ENCODE measurements at regions not wholly inside any gene's neighbourhood (a gene's known extent, or its start where the extent isn't known, plus 50 kb on each side); places are given as distances from the start of the nearest gene placed in this dataset.

- TF ChIP-seq CSDC2 (CRISPR knock-in tag; IDR thresholded peaks at IDR 0.05) (no peak), ZC3H10 (CRISPR knock-in tag; IDR thresholded peaks at IDR 0.05) (no peak), TCF4 (CRISPR knock-in tag; IDR thresholded peaks at IDR 0.05; ENCODE audit: borderline replicate concordance) (no peak), ARNTL (CRISPR knock-in tag; IDR thresholded peaks at IDR 0.05; ENCODE audit: borderline replicate concordance, low read depth) (no peak), ZNF8 (CRISPR knock-in tag; IDR thresholded peaks at IDR 0.05) (no peak)
- ATAC-seq: no peak
Observed at GRCh38 chr5:106737111-106737510, 933.6 kb downstream of the EFNA5 start.

GRCh38 chr5:106732624-106733023 is 938.1 kb downstream of the EFNA5 start:
- TF ChIP-seq ESRRG (CRISPR knock-in tag; IDR thresholded peaks at IDR 0.05) (no peak), PPARA (CRISPR knock-in tag; IDR thresholded peaks at IDR 0.05; ENCODE audit: borderline replicate concordance) (no peak), RARB (CRISPR knock-in tag; IDR thresholded peaks at IDR 0.05) (no peak), POU6F1 (CRISPR knock-in tag; IDR thresholded peaks at IDR 0.05; ENCODE audit: borderline replicate concordance, low read depth) (no peak), PATZ1 (CRISPR knock-in tag; IDR thresholded peaks at IDR 0.05; ENCODE audit: borderline replicate concordance) (no peak)
- ATAC-seq: no peak

- TF ChIP-seq ISL1 (CRISPR knock-in tag; IDR thresholded peaks at IDR 0.05): no peak
- no peak for TF ChIP-seq OSR1 (CRISPR knock-in tag; IDR thresholded peaks at IDR 0.05)
- TF ChIP-seq RARB (CRISPR knock-in tag; IDR thresholded peaks at IDR 0.05): no peak
- TF ChIP-seq GLIS3 (CRISPR knock-in tag; IDR thresholded peaks at IDR 0.05): no peak
- no peak for TF ChIP-seq ZNF8 (CRISPR knock-in tag; IDR thresholded peaks at IDR 0.05)
- TF ChIP-seq ZFP3 (CRISPR knock-in tag; IDR thresholded peaks at IDR 0.05): no peak
- no peak for TF ChIP-seq CSDC2 (CRISPR knock-in tag; IDR thresholded peaks at IDR 0.05)
- no peak for TF ChIP-seq CREB5 (CRISPR knock-in tag; IDR thresholded peaks at IDR 0.05; ENCODE audit: low read depth)
- TF ChIP-seq BACH2 (CRISPR knock-in tag; IDR thresholded peaks at IDR 0.05; ENCODE audit: borderline replicate concordance): no peak
- TF ChIP-seq TCF4 (CRISPR knock-in tag; IDR thresholded peaks at IDR 0.05; ENCODE audit: borderline replicate concordance): no peak
- no peak for TF ChIP-seq ZNF70 (CRISPR knock-in tag; IDR thresholded peaks at IDR 0.05)
- TF ChIP-seq PPARA (CRISPR knock-in tag; IDR thresholded peaks at IDR 0.05; ENCODE audit: borderline replicate concordance): no peak
- no peak for TF ChIP-seq ARNTL (CRISPR knock-in tag; IDR thresholded peaks at IDR 0.05; ENCODE audit: borderline replicate concordance, low read depth)
- no peak for TF ChIP-seq PATZ1 (CRISPR knock-in tag; IDR thresholded peaks at IDR 0.05; ENCODE audit: borderline replicate concordance)
- no peak for TF ChIP-seq SNAI2 (CRISPR knock-in tag; IDR thresholded peaks at IDR 0.05)
- no peak for TF ChIP-seq CSRNP3 (CRISPR knock-in tag; IDR thresholded peaks at IDR 0.05)
- TF ChIP-seq POU6F1 (CRISPR knock-in tag; IDR thresholded peaks at IDR 0.05; ENCODE audit: borderline replicate concordance, low read depth): no peak
- TF ChIP-seq TOX (CRISPR knock-in tag; IDR thresholded peaks at IDR 0.05; ENCODE audit: borderline replicate concordance): no peak
- ATAC-seq: no peak
Observed at GRCh38 chr5:106730912-106731311, 939.8 kb downstream of the EFNA5 start.
